ENCODE measurements at regions not wholly inside any gene's neighbourhood (a gene's known extent, or its start where the extent isn't known, plus 50 kb on each side); places are given as distances from the start of the nearest gene placed in this dataset.
"Not testable (repeated sequence)": the region's sequence is repeated elsewhere in the genome, so short reads cannot be mapped to it uniquely, and the experiment has no call there.

GRCh38 chr5:17978954-17979353, 344.7 kb downstream of the TAF11L14 start:
- TF ChIP-seq POLR2A (IDR thresholded peaks at IDR 0.05) (no peak), CTCF (IDR thresholded peaks at IDR 0.05) (no peak)
- H3K27ac ChIP-seq: no peak overlapping the region
- intact Hi-C loops (cut with DNase I; ENCODE audit: low total_unique reads): no loop called here
- no peaks in the 10 kb centered on the region for H3K27me3 ChIP-seq
- no peak overlapping the region for H3K4me3 ChIP-seq
- no peaks in the 10 kb centered on the region for H3K9me3 ChIP-seq
- DNase-seq: no peak
- no peaks in the 10 kb centered on the region for H3K4me1 ChIP-seq
- H3K36me3 ChIP-seq: no peaks in the 10 kb centered on the region

DNA sequence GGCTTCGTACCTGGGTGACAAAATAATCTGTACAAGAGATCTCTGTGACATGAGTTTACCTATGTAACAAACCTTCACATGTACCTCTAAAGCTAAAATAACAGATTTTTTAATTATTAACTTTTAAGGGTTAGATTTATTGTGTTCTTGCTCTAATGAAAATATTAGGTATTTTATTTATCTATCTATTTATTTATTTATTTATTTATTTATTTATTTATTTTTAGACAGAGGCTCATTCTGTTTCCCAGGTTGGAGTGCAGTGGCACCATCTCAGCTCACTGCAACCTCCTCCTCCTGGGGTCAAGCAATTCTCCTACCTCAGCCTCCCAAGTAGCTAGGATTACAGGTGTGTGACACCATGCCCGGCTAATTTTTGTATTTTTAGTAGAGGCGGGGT, 348.4 kb downstream of the TAF11L14 start:
- DNase-seq; H3K36me3 ChIP-seq; intact Hi-C loops (cut with DNase I; ENCODE audit: low total_unique reads); H3K9me3 ChIP-seq; H3K27ac ChIP-seq; H3K27me3 ChIP-seq; H3K4me3 ChIP-seq; H3K4me1 ChIP-seq: not testable (repeated sequence)

- H3K27ac ChIP-seq: no peak overlapping the region
- no peak for DNase-seq
- H3K4me1 ChIP-seq: no peaks in the 10 kb centered on the region
- TF ChIP-seq POLR2A (IDR thresholded peaks at IDR 0.05): no peak
- no peak for TF ChIP-seq CTCF (IDR thresholded peaks at IDR 0.05)
- intact Hi-C loops (cut with DNase I; ENCODE audit: low total_unique reads): no loop called here
- no peak overlapping the region for H3K4me3 ChIP-seq
- H3K36me3 ChIP-seq: no peaks in the 10 kb centered on the region
- no peaks in the 10 kb centered on the region for H3K9me3 ChIP-seq
- H3K27me3 ChIP-seq: no peaks in the 10 kb centered on the region
Measured at GRCh38 chr5:17989036-17989435, 354.8 kb downstream of the TAF11L14 start.

GRCh38 chr5:17989567-17990563, 355.6 kb downstream of the TAF11L14 start:
- H3K4me1 ChIP-seq: no peaks in the 10 kb centered on the region
- H3K9me3 ChIP-seq: no peaks in the 10 kb centered on the region
- H3K27me3 ChIP-seq: no peaks in the 10 kb centered on the region
- TF ChIP-seq POLR2A (IDR thresholded peaks at IDR 0.05) (no peak), CTCF (IDR thresholded peaks at IDR 0.05) (no peak)
- H3K27ac ChIP-seq: no peak overlapping the region
- intact Hi-C loops (cut with DNase I; ENCODE audit: low total_unique reads): no loop called here
- DNase-seq: no peak
- H3K36me3 ChIP-seq: no peaks in the 10 kb centered on the region
- no peak overlapping the region for H3K4me3 ChIP-seq

DNA sequence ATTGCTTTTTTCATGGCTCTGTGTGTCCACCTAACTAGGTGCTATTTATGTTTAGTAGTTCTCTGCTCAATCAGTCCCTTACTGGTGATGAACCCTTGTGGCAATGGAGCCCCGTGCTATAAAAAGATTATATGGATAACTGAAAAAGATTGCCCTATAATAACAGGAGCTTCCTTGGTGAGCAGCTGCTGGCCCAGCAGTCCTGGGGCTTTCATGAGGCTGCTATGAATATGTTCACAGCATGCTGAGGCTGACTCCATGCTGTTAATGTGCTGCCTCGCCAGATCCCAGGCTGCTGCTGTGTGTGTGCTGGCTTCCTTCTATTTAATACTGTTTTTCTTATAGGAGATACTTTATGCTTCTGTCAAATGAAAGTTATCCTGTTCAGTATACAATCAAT, 357.5 kb downstream of the TAF11L14 start:
- H3K9me3 ChIP-seq: no peaks in the 10 kb centered on the region
- H3K36me3 ChIP-seq: no peaks in the 10 kb centered on the region
- intact Hi-C loops (cut with DNase I; ENCODE audit: low total_unique reads): no loop called here
- TF ChIP-seq CTCF (IDR thresholded peaks at IDR 0.05): no peak
- TF ChIP-seq POLR2A (IDR thresholded peaks at IDR 0.05): no peak
- no peak overlapping the region for H3K27ac ChIP-seq
- DNase-seq: no peak
- H3K4me1 ChIP-seq: no peaks in the 10 kb centered on the region
- no peak overlapping the region for H3K4me3 ChIP-seq
- no peaks in the 10 kb centered on the region for H3K27me3 ChIP-seq

Data from uterus (tissue), 3 donors.